WTC11 (cell line): ENCODE measurements at regions not wholly inside any gene's neighbourhood (a gene's known extent, or its start where the extent isn't known, plus 50 kb on each side); places are given as distances from the start of the nearest gene placed in this dataset.

Experiments
- ATAC-seq: fragments of 200-7000 bp; cut with Tn5 transposase; 2 replicates; pipeline ENCODE4 v1.10.0; 2021; ENCODE audit warnings: mild to moderate bottlenecking, moderate library complexity
- CTCF ChIA-PET: fragments of 300-600 bp; sonication (Branson Sonifier 250); formaldehyde crosslinking; loops from one replicate; lab custom pipeline; 2021; ENCODE audit warnings: antibody characterized with exemption; lab: Charles Lee
- POLR2A ChIA-PET: fragments of 350-600 bp; sonication (Branson Sonifier 250); formaldehyde crosslinking; loops from one replicate; lab custom pipeline; 2021; ENCODE audit warnings: antibody characterized with exemption; lab: Charles Lee
- DNase-seq: peaks from one replicate; pipeline ENCODE4 v3.0.0; 2021; ENCODE audit warnings: low spot score
- H3K27ac Mint-ChIP-seq: 2 replicates; pipeline ENCODE4 v1.8.0; 2021; ENCODE audit warnings: mixed read lengths
- H3K27me3 Mint-ChIP-seq: 2 replicates; pipeline ENCODE4 v1.8.0; 2021; ENCODE audit warnings: low read depth, mild to moderate bottlenecking, moderate library complexity, mixed read lengths
- H3K36me3 Mint-ChIP-seq: 2 replicates; pipeline ENCODE4 v1.8.0; 2021; ENCODE audit warnings: mixed read lengths
- H3K4me1 Mint-ChIP-seq: 2 replicates; pipeline ENCODE4 v1.8.0; 2022; ENCODE audit warnings: mixed read lengths
- H3K4me3 Mint-ChIP-seq: 2 replicates; pipeline ENCODE4 v1.8.0; 2021; ENCODE audit warnings: mild to moderate bottlenecking, moderate library complexity, mixed read lengths
- H3K9me3 Mint-ChIP-seq: 2 replicates; pipeline ENCODE4 v1.8.0; 2021; ENCODE audit warnings: mixed read lengths
- ATF1 ChIP-seq: sonication (generic); formaldehyde crosslinking; IDR thresholded peaks from 2 replicates; pipeline ENCODE4 v1.8.1; 2023; ENCODE audit warnings: mild to moderate bottlenecking, moderate library complexity, missing genetic modification reagents
- CREB1 ChIP-seq: sonication (generic); formaldehyde crosslinking; IDR thresholded peaks from 2 replicates; pipeline ENCODE4 v1.8.0; 2023; ENCODE audit warnings: mild to moderate bottlenecking, missing genetic modification reagents
- CREM ChIP-seq: sonication (generic); formaldehyde crosslinking; IDR thresholded peaks from 2 replicates; pipeline ENCODE4 v1.8.1; 2022; ENCODE audit warnings: mild to moderate bottlenecking, missing genetic modification reagents, moderate library complexity
- HMGXB4 ChIP-seq: sonication (generic); formaldehyde crosslinking; IDR thresholded peaks from 2 replicates; pipeline ENCODE4 v1.8.1; 2023; ENCODE audit warnings: mild to moderate bottlenecking, moderate library complexity, missing genetic modification reagents
- IRF1 ChIP-seq: sonication (generic); formaldehyde crosslinking; IDR thresholded peaks from 2 replicates; pipeline ENCODE4 v1.8.0; 2023; ENCODE audit warnings: missing genetic modification reagents
- PRDM15 ChIP-seq: sonication (generic); formaldehyde crosslinking; IDR thresholded peaks from 2 replicates; pipeline ENCODE4 v1.8.0; 2022; ENCODE audit warnings: missing genetic modification reagents
- SMAD3 ChIP-seq: sonication (generic); formaldehyde crosslinking; IDR thresholded peaks from 2 replicates; pipeline ENCODE4 v1.8.0; 2022; ENCODE audit warnings: missing genetic modification reagents, mild to moderate bottlenecking, borderline replicate concordance
- SP1 ChIP-seq: sonication (generic); formaldehyde crosslinking; conservative IDR thresholded peaks from 2 replicates; pipeline ENCODE4 v1.8.1; 2022; ENCODE audit warnings: missing genetic modification reagents
- ZNF423 ChIP-seq: fragments of 250-450 bp; sonication (Bioruptor Pico); IDR thresholded peaks from 2 replicates; pipeline ENCODE4 v2.1.2; 2022; ENCODE audit warnings: mild to moderate bottlenecking, moderate library complexity
- TF ChIP-seq, protein P1 (sequence below): sonication (generic); formaldehyde crosslinking; IDR thresholded peaks from 2 replicates; pipeline ENCODE4 v1.8.1; 2022; ENCODE audit warnings: missing genetic modification reagents, borderline replicate concordance
- TF ChIP-seq, protein P2 (sequence below): fragments of 250-450 bp; sonication (Bioruptor Pico); IDR thresholded peaks from 2 replicates; pipeline ENCODE4 v1.9.0; 2021; ENCODE audit warnings: mild to moderate bottlenecking
- TF ChIP-seq, protein P3 (sequence below): sonication (generic); formaldehyde crosslinking; IDR thresholded peaks from 2 replicates; pipeline ENCODE4 v1.8.1; 2022; ENCODE audit warnings: mild to moderate bottlenecking, missing genetic modification reagents, moderate library complexity, borderline replicate concordance
- TF ChIP-seq, protein P4 (sequence below): sonication (generic); formaldehyde crosslinking; IDR thresholded peaks from 2 replicates; pipeline ENCODE4 v1.8.1; 2023; ENCODE audit warnings: mild to moderate bottlenecking, missing genetic modification reagents, moderate library complexity

DNA sequence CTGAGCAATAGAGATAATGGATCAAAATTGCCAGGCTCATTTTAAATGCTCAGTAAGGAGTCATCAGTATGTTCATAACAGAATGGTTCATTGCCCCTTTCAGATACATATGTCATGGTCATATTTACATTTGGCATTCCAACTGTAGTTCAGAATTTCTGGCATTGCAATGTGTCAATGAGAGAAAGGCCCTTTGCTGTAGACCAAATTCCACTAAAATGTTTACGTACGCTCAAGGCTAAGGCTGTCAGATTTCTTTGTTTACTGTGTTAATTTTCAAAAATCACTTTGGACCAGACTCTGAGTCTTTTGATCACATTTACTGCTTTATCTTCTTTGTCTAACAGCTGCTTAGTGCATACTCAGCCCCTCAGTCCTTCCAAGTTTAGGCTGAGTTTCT, 213.5 kb downstream of the PIK3C3 start (continued):
- TF ChIP-seq ATF1 (no peak), SP1 (CRISPR knock-in tag) (no peak), HMGXB4 (CRISPR knock-in tag) (no peak), ZNF423 (no peak), CREB1 (no peak), CREM (CRISPR knock-in tag) (no peak)
- TF ChIP-seq, protein P1, sequence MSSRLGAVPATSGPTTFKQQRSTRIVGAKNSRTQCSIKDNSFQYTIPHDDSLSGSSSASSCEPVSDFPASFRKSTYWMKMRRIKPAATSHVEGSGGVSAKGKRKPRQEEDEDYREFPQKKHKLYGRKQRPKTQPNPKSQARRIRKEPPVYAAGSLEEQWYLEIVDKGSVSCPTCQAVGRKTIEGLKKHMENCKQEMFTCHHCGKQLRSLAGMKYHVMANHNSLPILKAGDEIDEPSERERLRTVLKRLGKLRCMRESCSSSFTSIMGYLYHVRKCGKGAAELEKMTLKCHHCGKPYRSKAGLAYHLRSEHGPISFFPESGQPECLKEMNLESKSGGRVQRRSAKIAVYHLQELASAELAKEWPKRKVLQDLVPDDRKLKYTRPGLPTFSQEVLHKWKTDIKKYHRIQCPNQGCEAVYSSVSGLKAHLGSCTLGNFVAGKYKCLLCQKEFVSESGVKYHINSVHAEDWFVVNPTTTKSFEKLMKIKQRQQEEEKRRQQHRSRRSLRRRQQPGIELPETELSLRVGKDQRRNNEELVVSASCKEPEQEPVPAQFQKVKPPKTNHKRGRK (CRISPR knock-in tag): no peak
- TF ChIP-seq, protein P2, sequence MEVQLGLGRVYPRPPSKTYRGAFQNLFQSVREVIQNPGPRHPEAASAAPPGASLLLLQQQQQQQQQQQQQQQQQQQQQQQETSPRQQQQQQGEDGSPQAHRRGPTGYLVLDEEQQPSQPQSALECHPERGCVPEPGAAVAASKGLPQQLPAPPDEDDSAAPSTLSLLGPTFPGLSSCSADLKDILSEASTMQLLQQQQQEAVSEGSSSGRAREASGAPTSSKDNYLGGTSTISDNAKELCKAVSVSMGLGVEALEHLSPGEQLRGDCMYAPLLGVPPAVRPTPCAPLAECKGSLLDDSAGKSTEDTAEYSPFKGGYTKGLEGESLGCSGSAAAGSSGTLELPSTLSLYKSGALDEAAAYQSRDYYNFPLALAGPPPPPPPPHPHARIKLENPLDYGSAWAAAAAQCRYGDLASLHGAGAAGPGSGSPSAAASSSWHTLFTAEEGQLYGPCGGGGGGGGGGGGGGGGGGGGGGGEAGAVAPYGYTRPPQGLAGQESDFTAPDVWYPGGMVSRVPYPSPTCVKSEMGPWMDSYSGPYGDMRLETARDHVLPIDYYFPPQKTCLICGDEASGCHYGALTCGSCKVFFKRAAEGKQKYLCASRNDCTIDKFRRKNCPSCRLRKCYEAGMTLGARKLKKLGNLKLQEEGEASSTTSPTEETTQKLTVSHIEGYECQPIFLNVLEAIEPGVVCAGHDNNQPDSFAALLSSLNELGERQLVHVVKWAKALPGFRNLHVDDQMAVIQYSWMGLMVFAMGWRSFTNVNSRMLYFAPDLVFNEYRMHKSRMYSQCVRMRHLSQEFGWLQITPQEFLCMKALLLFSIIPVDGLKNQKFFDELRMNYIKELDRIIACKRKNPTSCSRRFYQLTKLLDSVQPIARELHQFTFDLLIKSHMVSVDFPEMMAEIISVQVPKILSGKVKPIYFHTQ (CRISPR knock-in tag): no peak
- TF ChIP-seq, protein P3, sequence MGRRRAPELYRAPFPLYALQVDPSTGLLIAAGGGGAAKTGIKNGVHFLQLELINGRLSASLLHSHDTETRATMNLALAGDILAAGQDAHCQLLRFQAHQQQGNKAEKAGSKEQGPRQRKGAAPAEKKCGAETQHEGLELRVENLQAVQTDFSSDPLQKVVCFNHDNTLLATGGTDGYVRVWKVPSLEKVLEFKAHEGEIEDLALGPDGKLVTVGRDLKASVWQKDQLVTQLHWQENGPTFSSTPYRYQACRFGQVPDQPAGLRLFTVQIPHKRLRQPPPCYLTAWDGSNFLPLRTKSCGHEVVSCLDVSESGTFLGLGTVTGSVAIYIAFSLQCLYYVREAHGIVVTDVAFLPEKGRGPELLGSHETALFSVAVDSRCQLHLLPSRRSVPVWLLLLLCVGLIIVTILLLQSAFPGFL: no peak

- H3K27ac Mint-ChIP-seq: no peak overlapping the region
- ATAC-seq (no peak), DNase-seq (no peak)
- no peak overlapping the region for H3K4me3 Mint-ChIP-seq
- no peaks in the 10 kb centered on the region for H3K36me3 Mint-ChIP-seq
- H3K9me3 Mint-ChIP-seq: 0 out of 2 replicates have a peak, but pooled peaks cover 3% of the 10 kb centered on the region
- CTCF ChIA-PET: no interaction called here
- TF ChIP-seq PRDM15 (no peak), IRF1 (CRISPR knock-in tag) (no peak), SMAD3 (CRISPR knock-in tag) (no peak)
- TF ChIP-seq, protein P4, sequence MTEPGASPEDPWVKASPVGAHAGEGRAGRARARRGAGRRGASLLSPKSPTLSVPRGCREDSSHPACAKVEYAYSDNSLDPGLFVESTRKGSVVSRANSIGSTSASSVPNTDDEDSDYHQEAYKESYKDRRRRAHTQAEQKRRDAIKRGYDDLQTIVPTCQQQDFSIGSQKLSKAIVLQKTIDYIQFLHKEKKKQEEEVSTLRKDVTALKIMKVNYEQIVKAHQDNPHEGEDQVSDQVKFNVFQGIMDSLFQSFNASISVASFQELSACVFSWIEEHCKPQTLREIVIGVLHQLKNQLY (CRISPR knock-in tag): no peak
- no peaks in the 10 kb centered on the region for H3K4me1 Mint-ChIP-seq
- no peaks in the 10 kb centered on the region for H3K27me3 Mint-ChIP-seq
- POLR2A ChIA-PET: no interaction called here
Observed at GRCh38 chr18:42168907-42169306, 213.9 kb downstream of the PIK3C3 start.
